Left lung (tissue), 4 donors: ENCODE measurements at regions not wholly inside any gene's neighbourhood (a gene's known extent, or its start where the extent isn't known, plus 50 kb on each side); places are given as distances from the start of the nearest gene placed in this dataset.
"Not testable (repeated sequence)": the region's sequence is repeated elsewhere in the genome, so short reads cannot be mapped to it uniquely, and the experiment has no call there.

Source experiments
- ATAC-seq: fragments of 200-7000 bp; cut with Tn5 transposase; one replicate; pipeline ENCODE4 v1.9.1; 2020; ENCODE audit warnings: moderate library complexity
- DNase-seq, 4 donors: peaks; one replicate each; pipeline ENCODE4 v3.0.0-alpha.2; 2013 to 2020
- H3K27ac ChIP-seq, 2 donors: fragments of 200-600 bp; sonication (generic) in 1 of 2; one replicate each; pipeline versions ENCODE4 v1.5.0 to v1.8.0; 2020 to 2021
- H3K27me3 ChIP-seq, 2 donors: fragments of 200-600 bp; sonication (generic) in 1 of 2; one replicate each; pipeline versions ENCODE4 v1.5.0 to v1.8.0; 2020 to 2021
- H3K36me3 ChIP-seq, 2 donors: fragments of 200-600 bp; sonication (generic) in 1 of 2; one replicate each; pipeline versions ENCODE4 v1.5.0 to v1.8.0; 2020 to 2021
- H3K4me1 ChIP-seq, 2 donors: fragments of 200-600 bp; one replicate each; pipeline ENCODE4 v1.8.0; 2021
- H3K4me3 ChIP-seq, 2 donors: fragments of 200-600 bp; sonication (generic) in 1 of 2; one replicate each; pipeline versions ENCODE4 v1.5.0 to v1.8.0; 2020 to 2021; ENCODE audit warnings: mild to moderate bottlenecking in 1 of 2
- H3K9me3 ChIP-seq, 2 donors: fragments of 200-600 bp; sonication (generic) in 1 of 2; one replicate each; pipeline versions ENCODE4 v1.5.0 to v1.8.0; 2020 to 2021
- intact Hi-C, 2 donors: fragments of 100-400 bp; cut with DNase I; formaldehyde crosslinking; loops; one replicate each; pipeline versions ENCODE4 v1.11.2 to v1.14.2; 2022
- donor health status: DM: no; HTN: yes; CAD: no.
- donor health status: DM: no; HTN: no; CAD: no.

- H3K27me3 ChIP-seq, intact Hi-C loops, H3K36me3 ChIP-seq, ATAC-seq, H3K4me1 ChIP-seq, H3K9me3 ChIP-seq, H3K27ac ChIP-seq, H3K4me3 ChIP-seq: not testable (repeated sequence)
- DNase-seq: peak in 2 of 4 donors; percentile 3 to 32
Observed at GRCh38 chr9:64622058-64622457, 663.0 kb downstream of the FOXD4L5 start.
